DND-41 (cell line): ENCODE measurements at regions not wholly inside any gene's neighbourhood (a gene's known extent, or its start where the extent isn't known, plus 50 kb on each side); places are given as distances from the start of the nearest gene placed in this dataset.

Source experiments
- CTCF ChIP-seq: IDR thresholded peaks from 2 replicates; pipeline ENCODE4 v1.5.1; 2012; ENCODE audit warnings: borderline replicate concordance, low read length, moderate library complexity, mild to moderate bottlenecking; ENCODE audit not compliant: poor library complexity, severe bottlenecking; ENCODE audit errors: extremely low read depth
- EZH2 ChIP-seq: IDR thresholded peaks from 3 replicates; pipeline ENCODE4 v1.6.1; 2012; ENCODE audit warnings: borderline replicate concordance, low read depth, mild to moderate bottlenecking, moderate library complexity, low read length, inconsistent platforms; ENCODE audit not compliant: severe bottlenecking

- TF ChIP-seq CTCF (no peak), EZH2 (no peak)
Observed at GRCh38 chr2:143840601-143841000, 679.3 kb downstream of the ZEB2 start.
